ENCODE measurements at regions not wholly inside any gene's neighbourhood (a gene's known extent, or its start where the extent isn't known, plus 50 kb on each side); places are given as distances from the start of the nearest gene placed in this dataset.

DNA sequence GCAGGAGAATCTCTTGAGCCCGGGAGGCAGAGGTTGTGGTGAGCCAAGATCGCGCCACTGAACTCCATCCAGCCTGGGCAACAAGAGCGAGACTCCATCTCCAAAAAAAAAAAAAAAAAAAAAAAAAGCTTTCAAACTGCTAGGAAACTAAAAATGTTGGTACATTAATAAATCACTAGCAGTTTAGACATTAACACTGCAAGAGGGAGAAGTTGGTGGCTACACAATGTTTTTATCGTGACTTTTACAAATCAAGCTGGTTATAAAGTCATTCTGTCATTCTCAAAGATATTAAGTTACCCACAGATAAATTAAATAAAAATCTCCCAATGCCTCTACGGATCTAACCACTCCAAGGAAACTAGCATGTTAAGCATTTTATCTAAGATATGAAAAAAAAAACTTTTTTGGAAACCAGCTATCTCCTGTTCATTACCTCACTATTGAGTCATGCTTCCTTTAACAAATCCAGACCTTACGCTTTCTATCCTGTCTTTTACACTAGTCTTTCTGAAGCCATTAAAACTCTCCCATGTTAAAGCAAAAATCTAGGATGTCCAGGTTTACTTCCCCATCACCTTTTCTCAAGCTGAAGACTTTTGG lies 85.9 kb upstream of the SMURF2 start:
- TF ChIP-seq, protein P1, sequence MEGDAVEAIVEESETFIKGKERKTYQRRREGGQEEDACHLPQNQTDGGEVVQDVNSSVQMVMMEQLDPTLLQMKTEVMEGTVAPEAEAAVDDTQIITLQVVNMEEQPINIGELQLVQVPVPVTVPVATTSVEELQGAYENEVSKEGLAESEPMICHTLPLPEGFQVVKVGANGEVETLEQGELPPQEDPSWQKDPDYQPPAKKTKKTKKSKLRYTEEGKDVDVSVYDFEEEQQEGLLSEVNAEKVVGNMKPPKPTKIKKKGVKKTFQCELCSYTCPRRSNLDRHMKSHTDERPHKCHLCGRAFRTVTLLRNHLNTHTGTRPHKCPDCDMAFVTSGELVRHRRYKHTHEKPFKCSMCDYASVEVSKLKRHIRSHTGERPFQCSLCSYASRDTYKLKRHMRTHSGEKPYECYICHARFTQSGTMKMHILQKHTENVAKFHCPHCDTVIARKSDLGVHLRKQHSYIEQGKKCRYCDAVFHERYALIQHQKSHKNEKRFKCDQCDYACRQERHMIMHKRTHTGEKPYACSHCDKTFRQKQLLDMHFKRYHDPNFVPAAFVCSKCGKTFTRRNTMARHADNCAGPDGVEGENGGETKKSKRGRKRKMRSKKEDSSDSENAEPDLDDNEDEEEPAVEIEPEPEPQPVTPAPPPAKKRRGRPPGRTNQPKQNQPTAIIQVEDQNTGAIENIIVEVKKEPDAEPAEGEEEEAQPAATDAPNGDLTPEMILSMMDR (IDR thresholded peaks at IDR 0.05; ENCODE audit: low read depth, low read length), result no peak
- TF ChIP-seq EZH2phosphoT487 (IDR thresholded peaks at IDR 0.05; ENCODE audit: low read depth), result no peak

Measured in OCI-LY3 (cell line).